ENCODE measurements at regions not wholly inside any gene's neighbourhood (a gene's known extent, or its start where the extent isn't known, plus 50 kb on each side); places are given as distances from the start of the nearest gene placed in this dataset.

DNA sequence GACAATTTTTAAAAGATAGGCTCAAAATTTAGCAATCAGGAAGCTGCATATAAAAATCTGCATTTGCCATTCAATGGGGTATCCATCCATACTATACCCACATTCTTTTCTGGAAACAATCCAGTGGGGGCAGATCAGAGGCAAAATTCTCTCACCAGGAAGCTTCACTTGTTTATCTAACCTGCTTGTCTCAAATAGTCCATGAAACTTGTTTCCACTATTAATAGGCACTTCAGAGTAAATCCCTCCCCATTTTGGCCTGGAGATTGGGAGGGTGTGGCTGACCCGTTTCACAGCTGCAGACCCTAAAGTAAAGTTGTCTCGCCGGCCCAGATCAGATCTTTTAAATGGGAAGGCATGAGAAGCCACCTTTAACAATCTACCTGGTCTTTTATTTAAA, 139.4 kb upstream of the CPNE8 start:
- Histone ChIP-seq H3K4me2 (ENCODE audit: low read length) (no peak overlapping the region), H3K27ac (ENCODE audit: low read length) (no peak overlapping the region), H3K4me3 (ENCODE audit: low read length) (no peak overlapping the region), H4K20me1 (ENCODE audit: insufficient read depth) (no peaks in the 10 kb centered on the region), H3K9ac (ENCODE audit: low read length) (no peak overlapping the region), H3K36me3 (ENCODE audit: insufficient read depth, low read length) (no peaks in the 10 kb centered on the region), H3K9me2 (ENCODE audit: insufficient read depth, low read length) (no peaks in the 10 kb centered on the region), H3F3A (ENCODE audit: insufficient read depth, low read length, poor library complexity, severe bottlenecking) (no peaks in the 10 kb centered on the region), H3K9me3 (ENCODE audit: low read length) (no peaks in the 10 kb centered on the region), H2AFZ (ENCODE audit: low read depth, low read length) (no peak overlapping the region), H3K27me3 (ENCODE audit: insufficient read depth, low read depth, low read length) (no peaks in the 10 kb centered on the region), H3K79me2 (replicated peaks; ENCODE audit: insufficient read depth, low read length) (no peaks in the 10 kb centered on the region)
- TF ChIP-seq, protein P1, sequence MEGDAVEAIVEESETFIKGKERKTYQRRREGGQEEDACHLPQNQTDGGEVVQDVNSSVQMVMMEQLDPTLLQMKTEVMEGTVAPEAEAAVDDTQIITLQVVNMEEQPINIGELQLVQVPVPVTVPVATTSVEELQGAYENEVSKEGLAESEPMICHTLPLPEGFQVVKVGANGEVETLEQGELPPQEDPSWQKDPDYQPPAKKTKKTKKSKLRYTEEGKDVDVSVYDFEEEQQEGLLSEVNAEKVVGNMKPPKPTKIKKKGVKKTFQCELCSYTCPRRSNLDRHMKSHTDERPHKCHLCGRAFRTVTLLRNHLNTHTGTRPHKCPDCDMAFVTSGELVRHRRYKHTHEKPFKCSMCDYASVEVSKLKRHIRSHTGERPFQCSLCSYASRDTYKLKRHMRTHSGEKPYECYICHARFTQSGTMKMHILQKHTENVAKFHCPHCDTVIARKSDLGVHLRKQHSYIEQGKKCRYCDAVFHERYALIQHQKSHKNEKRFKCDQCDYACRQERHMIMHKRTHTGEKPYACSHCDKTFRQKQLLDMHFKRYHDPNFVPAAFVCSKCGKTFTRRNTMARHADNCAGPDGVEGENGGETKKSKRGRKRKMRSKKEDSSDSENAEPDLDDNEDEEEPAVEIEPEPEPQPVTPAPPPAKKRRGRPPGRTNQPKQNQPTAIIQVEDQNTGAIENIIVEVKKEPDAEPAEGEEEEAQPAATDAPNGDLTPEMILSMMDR (IDR thresholded peaks at IDR 0.05; ENCODE audit: poor library complexity, severe bottlenecking), result no peak
- TF ChIP-seq EP300 (conservative IDR thresholded peaks at IDR 0.05; ENCODE audit: poor library complexity, severe bottlenecking), result no peak
- no peak for TF ChIP-seq MXI1 (conservative IDR thresholded peaks at IDR 0.05; ENCODE audit: poor library complexity, severe bottlenecking)
- TF ChIP-seq EZH2 (IDR thresholded peaks at IDR 0.05; ENCODE audit: borderline replicate concordance, insufficient read depth, low read length, poor library complexity, severe bottlenecking), result no peak
- TF ChIP-seq RAD21 (conservative IDR thresholded peaks at IDR 0.05), result no peak
- TF ChIP-seq TAF1 (IDR thresholded peaks at IDR 0.05; ENCODE audit: low read depth), result no peak
- no peak for TF ChIP-seq SMC3 (conservative IDR thresholded peaks at IDR 0.05; ENCODE audit: poor library complexity)
- TF ChIP-seq, protein P2, sequence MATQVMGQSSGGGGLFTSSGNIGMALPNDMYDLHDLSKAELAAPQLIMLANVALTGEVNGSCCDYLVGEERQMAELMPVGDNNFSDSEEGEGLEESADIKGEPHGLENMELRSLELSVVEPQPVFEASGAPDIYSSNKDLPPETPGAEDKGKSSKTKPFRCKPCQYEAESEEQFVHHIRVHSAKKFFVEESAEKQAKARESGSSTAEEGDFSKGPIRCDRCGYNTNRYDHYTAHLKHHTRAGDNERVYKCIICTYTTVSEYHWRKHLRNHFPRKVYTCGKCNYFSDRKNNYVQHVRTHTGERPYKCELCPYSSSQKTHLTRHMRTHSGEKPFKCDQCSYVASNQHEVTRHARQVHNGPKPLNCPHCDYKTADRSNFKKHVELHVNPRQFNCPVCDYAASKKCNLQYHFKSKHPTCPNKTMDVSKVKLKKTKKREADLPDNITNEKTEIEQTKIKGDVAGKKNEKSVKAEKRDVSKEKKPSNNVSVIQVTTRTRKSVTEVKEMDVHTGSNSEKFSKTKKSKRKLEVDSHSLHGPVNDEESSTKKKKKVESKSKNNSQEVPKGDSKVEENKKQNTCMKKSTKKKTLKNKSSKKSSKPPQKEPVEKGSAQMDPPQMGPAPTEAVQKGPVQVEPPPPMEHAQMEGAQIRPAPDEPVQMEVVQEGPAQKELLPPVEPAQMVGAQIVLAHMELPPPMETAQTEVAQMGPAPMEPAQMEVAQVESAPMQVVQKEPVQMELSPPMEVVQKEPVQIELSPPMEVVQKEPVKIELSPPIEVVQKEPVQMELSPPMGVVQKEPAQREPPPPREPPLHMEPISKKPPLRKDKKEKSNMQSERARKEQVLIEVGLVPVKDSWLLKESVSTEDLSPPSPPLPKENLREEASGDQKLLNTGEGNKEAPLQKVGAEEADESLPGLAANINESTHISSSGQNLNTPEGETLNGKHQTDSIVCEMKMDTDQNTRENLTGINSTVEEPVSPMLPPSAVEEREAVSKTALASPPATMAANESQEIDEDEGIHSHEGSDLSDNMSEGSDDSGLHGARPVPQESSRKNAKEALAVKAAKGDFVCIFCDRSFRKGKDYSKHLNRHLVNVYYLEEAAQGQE (IDR thresholded peaks at IDR 0.05; ENCODE audit: borderline replicate concordance), result no peak
- no peak for TF ChIP-seq POLR2AphosphoS5 (IDR thresholded peaks at IDR 0.05)

DNA sequence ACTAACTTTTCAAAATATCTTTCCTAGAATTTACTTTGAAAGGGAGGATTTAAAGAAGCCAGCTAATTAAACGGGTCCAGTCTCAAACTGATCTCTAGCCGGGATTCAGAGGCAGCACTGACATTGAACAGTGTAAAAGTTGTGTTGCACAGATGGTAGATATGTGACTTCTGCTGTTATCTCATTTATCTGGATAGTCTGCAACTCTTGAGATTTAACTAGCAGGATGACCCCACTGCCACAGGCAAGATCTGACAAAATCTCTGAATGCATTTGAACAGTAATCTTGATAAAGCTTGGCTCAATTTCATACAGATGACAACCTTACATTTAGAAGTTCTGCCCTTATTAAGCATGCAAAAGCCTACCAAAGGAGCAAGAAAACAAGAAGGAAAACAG, 138.0 kb upstream of the CPNE8 start:
- no peak overlapping the region for H3K9ac ChIP-seq (ENCODE audit: low read length)
- H2AFZ ChIP-seq (ENCODE audit: low read depth, low read length), result no peak overlapping the region
- no peaks in the 10 kb centered on the region for H3K27me3 ChIP-seq (ENCODE audit: insufficient read depth, low read depth, low read length)
- H3K4me2 ChIP-seq (ENCODE audit: low read length), result no peak overlapping the region
- H3K27ac ChIP-seq (ENCODE audit: low read length), result no peak overlapping the region
- H4K20me1 ChIP-seq (ENCODE audit: insufficient read depth), result no peaks in the 10 kb centered on the region
- no peaks in the 10 kb centered on the region for H3K9me3 ChIP-seq (ENCODE audit: low read length)
- H3F3A ChIP-seq (ENCODE audit: insufficient read depth, low read length, poor library complexity, severe bottlenecking), result no peaks in the 10 kb centered on the region
- TF ChIP-seq EP300 (conservative IDR thresholded peaks at IDR 0.05; ENCODE audit: poor library complexity, severe bottlenecking) (no peak), SMC3 (conservative IDR thresholded peaks at IDR 0.05; ENCODE audit: poor library complexity) (no peak), TAF1 (IDR thresholded peaks at IDR 0.05; ENCODE audit: low read depth) (no peak), POLR2AphosphoS5 (IDR thresholded peaks at IDR 0.05) (no peak), RAD21 (conservative IDR thresholded peaks at IDR 0.05) (no peak), MXI1 (conservative IDR thresholded peaks at IDR 0.05; ENCODE audit: poor library complexity, severe bottlenecking) (no peak), EZH2 (IDR thresholded peaks at IDR 0.05; ENCODE audit: borderline replicate concordance, insufficient read depth, low read length, poor library complexity, severe bottlenecking) (no peak)
- TF ChIP-seq, protein P1 (IDR thresholded peaks at IDR 0.05; ENCODE audit: poor library complexity, severe bottlenecking), result no peak
- TF ChIP-seq, protein P2 (IDR thresholded peaks at IDR 0.05; ENCODE audit: borderline replicate concordance), result no peak
- H3K79me2 ChIP-seq (replicated peaks; ENCODE audit: insufficient read depth, low read length), result no peaks in the 10 kb centered on the region
- H3K4me3 ChIP-seq (ENCODE audit: low read length), result no peak overlapping the region
- H3K36me3 ChIP-seq (ENCODE audit: insufficient read depth, low read length), result no peaks in the 10 kb centered on the region
- H3K9me2 ChIP-seq (ENCODE audit: insufficient read depth, low read length), result no peaks in the 10 kb centered on the region
